RWPE2 (cell line): ENCODE measurements at regions not wholly inside any gene's neighbourhood (a gene's known extent, or its start where the extent isn't known, plus 50 kb on each side); places are given as distances from the start of the nearest gene placed in this dataset.
"Not testable (repeated sequence)": the region's sequence is repeated elsewhere in the genome, so short reads cannot be mapped to it uniquely, and the experiment has no call there.

Experiments used
- ATAC-seq: fragments of 200-7000 bp; cut with Tn5 transposase; 3 replicates; pipeline ENCODE4 v1.9.1; 2021; ENCODE audit warnings: low read depth
- DNase-seq: peaks from one replicate; pipeline ENCODE4 v3.0.0-alpha.2; 2020; ENCODE audit warnings: low spot score
- H3K27ac ChIP-seq: fragments of 450-650 bp; 2 replicates; pipeline ENCODE4 v1.5.1; 2017; ENCODE audit warnings: mild to moderate bottlenecking; ENCODE audit not compliant: poor library complexity, severe bottlenecking
- H3K27me3 ChIP-seq: fragments of 250-450 bp; sonication (Bioruptor Pico); 2 replicates; pipeline ENCODE4 v1.5.1; 2021; ENCODE audit warnings: mild to moderate bottlenecking, moderate library complexity; ENCODE audit not compliant: insufficient read depth, poor library complexity, severe bottlenecking
- H3K36me3 ChIP-seq: fragments of 250-450 bp; sonication (Bioruptor Pico); 2 replicates; pipeline ENCODE4 v1.5.1; 2020; ENCODE audit warnings: low read depth, mild to moderate bottlenecking, moderate library complexity
- H3K4me1 ChIP-seq: fragments of 250-450 bp; sonication (Bioruptor Pico); 2 replicates; pipeline ENCODE4 v1.5.1; 2021; ENCODE audit warnings: mild to moderate bottlenecking, moderate library complexity; ENCODE audit not compliant: insufficient read depth, poor library complexity, severe bottlenecking
- H3K4me3 ChIP-seq: fragments of 250-450 bp; sonication (Bioruptor Pico); 2 replicates; pipeline ENCODE4 v1.5.1; 2021; ENCODE audit warnings: mild to moderate bottlenecking, moderate library complexity; ENCODE audit not compliant: severe bottlenecking
- H3K9me3 ChIP-seq: fragments of 250-450 bp; sonication (Bioruptor Pico); 2 replicates; pipeline ENCODE4 v1.5.1; 2021; ENCODE audit warnings: mild to moderate bottlenecking, moderate library complexity; ENCODE audit not compliant: severe bottlenecking
- TF ChIP-seq, protein P1 (sequence below): fragments of 450-650 bp; IDR thresholded peaks from one replicate; pipeline ENCODE4 v1.5.1; 2017; ENCODE audit warnings: mild to moderate bottlenecking, moderate library complexity; ENCODE audit not compliant: poor library complexity, severe bottlenecking

DNA sequence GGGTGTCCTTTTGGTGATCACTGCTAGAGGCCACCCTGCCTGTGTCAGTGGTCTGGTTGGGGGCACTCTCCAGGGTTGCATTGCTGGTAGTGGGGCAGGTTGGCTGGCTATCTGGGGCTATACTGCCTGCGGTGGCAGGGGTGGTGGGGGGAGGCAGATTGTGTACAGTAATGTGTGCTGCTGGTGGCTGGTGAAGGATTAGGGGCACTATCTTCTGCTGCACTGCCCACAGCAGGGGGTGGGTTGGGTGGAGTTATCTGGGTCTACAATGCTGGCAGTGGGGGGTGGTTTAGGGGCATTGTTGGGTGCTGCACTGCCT, 204.0 kb upstream of the WSB1 start:
- Histone ChIP-seq H3K27ac (no peak overlapping the region), H3K36me3 (no peaks in the 10 kb centered on the region), H3K4me3 (no peak overlapping the region), H3K4me1 (no peaks in the 10 kb centered on the region), H3K27me3 (no peaks in the 10 kb centered on the region), H3K9me3 (no peaks in the 10 kb centered on the region)
- DNase-seq (no peak), ATAC-seq (no peak)
- TF ChIP-seq, protein P1, sequence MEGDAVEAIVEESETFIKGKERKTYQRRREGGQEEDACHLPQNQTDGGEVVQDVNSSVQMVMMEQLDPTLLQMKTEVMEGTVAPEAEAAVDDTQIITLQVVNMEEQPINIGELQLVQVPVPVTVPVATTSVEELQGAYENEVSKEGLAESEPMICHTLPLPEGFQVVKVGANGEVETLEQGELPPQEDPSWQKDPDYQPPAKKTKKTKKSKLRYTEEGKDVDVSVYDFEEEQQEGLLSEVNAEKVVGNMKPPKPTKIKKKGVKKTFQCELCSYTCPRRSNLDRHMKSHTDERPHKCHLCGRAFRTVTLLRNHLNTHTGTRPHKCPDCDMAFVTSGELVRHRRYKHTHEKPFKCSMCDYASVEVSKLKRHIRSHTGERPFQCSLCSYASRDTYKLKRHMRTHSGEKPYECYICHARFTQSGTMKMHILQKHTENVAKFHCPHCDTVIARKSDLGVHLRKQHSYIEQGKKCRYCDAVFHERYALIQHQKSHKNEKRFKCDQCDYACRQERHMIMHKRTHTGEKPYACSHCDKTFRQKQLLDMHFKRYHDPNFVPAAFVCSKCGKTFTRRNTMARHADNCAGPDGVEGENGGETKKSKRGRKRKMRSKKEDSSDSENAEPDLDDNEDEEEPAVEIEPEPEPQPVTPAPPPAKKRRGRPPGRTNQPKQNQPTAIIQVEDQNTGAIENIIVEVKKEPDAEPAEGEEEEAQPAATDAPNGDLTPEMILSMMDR: no peak

DNA sequence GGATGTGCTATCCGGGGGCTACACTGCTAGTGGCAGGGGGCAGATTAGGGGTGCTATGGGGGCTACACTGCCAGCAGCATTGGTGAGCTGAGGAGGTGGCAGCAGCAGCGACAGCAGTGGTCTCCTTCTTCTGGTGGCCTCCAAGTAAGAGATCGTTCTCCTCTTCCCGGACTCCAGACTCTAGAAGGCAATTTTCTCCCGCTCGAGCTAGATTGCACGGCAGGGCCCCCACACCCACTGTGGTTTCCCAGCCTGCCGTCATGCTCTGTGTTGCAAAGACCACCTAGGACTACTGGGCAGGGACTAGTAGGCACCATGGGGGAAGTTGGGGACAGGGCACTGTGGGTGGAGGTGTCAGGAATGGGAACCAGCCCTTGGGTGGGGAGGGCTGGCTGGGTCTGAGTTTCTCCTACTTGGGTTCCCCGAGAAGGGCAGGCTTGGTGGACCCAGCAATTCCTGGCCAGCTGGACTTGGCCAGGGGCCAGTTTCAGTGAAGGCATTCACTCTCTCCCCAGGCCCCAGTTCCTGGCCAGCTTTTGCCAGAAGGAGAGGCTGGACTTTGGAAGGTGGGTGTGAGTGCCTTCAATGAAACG, 203.4 kb upstream of the WSB1 start:
- not testable (repeated sequence) for H3K9me3 ChIP-seq, H3K27me3 ChIP-seq, H3K36me3 ChIP-seq, ATAC-seq, H3K4me1 ChIP-seq, H3K4me3 ChIP-seq, H3K27ac ChIP-seq, DNase-seq

DNA sequence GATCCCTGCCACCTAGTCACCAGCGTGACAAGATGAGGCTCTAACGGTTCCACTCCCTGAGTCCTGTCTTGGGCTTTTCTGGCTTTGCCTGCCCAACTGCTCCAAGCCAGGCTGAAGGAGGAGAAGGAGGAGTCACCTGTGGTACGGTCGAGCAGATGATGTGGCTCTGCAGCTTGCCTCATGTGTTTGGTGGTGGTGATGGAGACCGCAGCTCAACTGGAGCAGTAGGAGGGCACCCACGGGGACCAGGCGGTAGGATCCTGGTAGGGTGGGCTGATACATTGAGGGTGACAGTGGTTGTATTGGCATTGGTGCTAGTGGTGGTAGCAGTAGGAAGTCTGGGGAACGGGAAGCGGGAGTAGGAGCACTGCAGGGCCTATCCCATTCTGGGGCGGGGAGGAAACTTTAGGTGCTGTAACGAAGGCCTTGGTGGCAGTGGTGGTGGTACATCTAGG, 202.8 kb upstream of the WSB1 start:
- no peak for DNase-seq
- TF ChIP-seq, protein P1: no peak
- H3K4me3 ChIP-seq: no peak overlapping the region
- H3K27me3 ChIP-seq: no peaks in the 10 kb centered on the region
- no peak overlapping the region for H3K27ac ChIP-seq
- no peaks in the 10 kb centered on the region for H3K9me3 ChIP-seq
- ATAC-seq: no peak
- no peaks in the 10 kb centered on the region for H3K36me3 ChIP-seq
- no peaks in the 10 kb centered on the region for H3K4me1 ChIP-seq

DNA sequence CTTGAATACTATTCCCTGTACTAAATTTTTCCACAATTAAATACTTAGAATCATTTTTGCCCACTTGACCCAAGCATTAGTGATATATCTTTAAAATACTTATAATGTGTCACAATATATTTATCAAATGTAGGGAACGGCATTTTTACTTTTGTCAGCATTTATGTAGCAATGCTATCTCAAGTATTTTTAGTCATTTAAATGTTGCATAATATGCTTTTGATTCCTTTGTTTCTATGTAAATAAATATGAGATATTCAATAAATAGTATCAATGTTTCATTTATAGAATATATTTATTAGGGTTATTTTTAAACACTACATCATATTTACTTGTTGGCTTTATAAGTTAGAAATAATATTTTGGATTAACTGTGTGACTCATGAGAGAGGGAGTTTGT, 199.7 kb upstream of the WSB1 start:
- H3K27ac ChIP-seq, H3K4me1 ChIP-seq, H3K36me3 ChIP-seq, DNase-seq, H3K27me3 ChIP-seq, H3K4me3 ChIP-seq, ATAC-seq, H3K9me3 ChIP-seq: not testable (repeated sequence)

DNA sequence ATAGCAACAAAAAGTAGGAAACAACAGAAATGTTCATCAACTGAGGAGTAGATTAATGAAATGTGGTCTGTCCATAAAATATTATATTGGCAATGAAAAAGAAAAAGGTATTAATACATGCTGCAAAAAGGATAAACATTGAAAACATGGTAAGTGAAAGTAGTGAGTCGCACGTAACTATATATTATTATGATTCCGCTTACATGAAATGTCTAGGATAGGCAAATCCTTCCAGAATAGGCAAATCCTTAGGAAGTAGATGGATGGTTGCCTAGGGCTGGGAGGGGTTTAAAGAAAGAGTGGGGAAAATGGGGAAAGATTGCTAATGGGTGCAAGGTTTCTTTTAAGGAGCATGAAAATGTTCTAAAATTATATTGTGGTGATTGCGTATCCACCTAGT, 198.1 kb upstream of the WSB1 start:
- not testable (repeated sequence) for H3K36me3 ChIP-seq, H3K4me1 ChIP-seq, H3K4me3 ChIP-seq, DNase-seq, H3K9me3 ChIP-seq, H3K27me3 ChIP-seq, ATAC-seq, H3K27ac ChIP-seq

DNA sequence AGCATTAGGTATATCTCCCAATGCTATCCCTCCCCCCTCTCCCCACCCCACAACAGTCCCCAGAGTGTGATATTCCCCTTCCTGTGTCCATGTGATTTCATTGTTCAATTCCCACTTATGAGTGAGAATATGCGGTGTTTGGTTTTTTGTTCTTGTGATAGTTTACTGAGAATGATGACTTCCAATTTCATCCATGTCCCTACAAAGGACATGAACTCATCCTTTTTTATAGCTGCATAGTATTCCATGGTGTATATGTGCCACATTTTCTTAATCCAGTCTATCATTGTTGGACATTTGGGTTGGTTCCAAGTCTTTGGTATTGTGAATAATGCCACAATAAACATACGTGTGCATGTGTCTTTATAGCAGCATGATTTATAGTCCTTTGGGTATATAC, 194.6 kb upstream of the WSB1 start:
- H3K36me3 ChIP-seq, ATAC-seq, H3K27ac ChIP-seq, H3K4me1 ChIP-seq, H3K27me3 ChIP-seq, H3K9me3 ChIP-seq, DNase-seq, H3K4me3 ChIP-seq: not testable (repeated sequence)

DNA sequence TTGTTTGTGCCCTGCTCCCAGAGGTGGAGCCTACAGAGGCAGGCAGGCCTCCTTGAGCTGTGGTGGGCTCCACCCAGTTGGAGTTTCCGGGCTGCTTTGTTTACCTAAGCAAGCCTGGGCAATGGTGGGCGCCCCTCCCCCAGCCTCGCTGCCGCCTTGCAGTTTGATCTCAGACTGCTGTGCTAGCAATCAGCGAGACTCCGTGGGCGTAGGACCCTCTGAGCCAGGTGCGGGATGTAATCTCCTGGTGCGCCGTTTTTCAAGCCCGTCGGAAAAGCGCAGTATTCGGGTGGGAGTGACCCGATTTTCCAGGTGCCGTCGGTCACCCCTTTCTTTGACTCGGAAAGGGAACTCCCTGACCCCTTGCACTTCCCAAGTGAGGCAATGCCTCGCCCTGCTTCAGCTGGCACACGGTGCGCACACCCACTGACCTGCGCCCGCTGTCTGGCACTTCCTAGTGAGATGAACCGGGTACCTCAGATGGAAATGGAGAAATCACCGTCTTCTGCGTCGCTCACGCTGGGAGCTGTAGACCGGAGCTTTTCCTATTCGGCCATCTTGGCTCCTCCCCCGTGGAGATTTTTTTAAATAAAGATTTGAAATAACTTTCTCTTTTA, 189.2 kb upstream of the WSB1 start:
- H3K36me3 ChIP-seq, H3K27me3 ChIP-seq, H3K9me3 ChIP-seq, ATAC-seq, H3K4me3 ChIP-seq, H3K4me1 ChIP-seq, DNase-seq, H3K27ac ChIP-seq: not testable (repeated sequence)
